ENCODE measurements at regions not wholly inside any gene's neighbourhood (a gene's known extent, or its start where the extent isn't known, plus 50 kb on each side); places are given as distances from the start of the nearest gene placed in this dataset.

GRCh38 chr18:980586-980985 lies 75.9 kb downstream of the ADCYAP1 start:
- Histone ChIP-seq H3K27ac (ENCODE audit: low read length) (no peak overlapping the region), H3K27me3 (ENCODE audit: insufficient read depth, low read length, poor library complexity) (no peaks in the 10 kb centered on the region), H3K9ac (ENCODE audit: low read depth, low read length) (no peak overlapping the region), H3K79me2 (ENCODE audit: insufficient read depth, low read length) (no peaks in the 10 kb centered on the region), H3K9me3 (ENCODE audit: insufficient read depth, low read length, severe bottlenecking) (no peaks in the 10 kb centered on the region), H2AFZ (ENCODE audit: low read depth, low read length) (no peak overlapping the region), H3K36me3 (ENCODE audit: insufficient read depth, low read length) (no peaks in the 10 kb centered on the region), H4K20me1 (ENCODE audit: insufficient read depth, low read length) (no peaks in the 10 kb centered on the region), H3K4me2 (ENCODE audit: insufficient read depth, low read length) (no peak overlapping the region), H3K4me1 (ENCODE audit: insufficient read depth, low read length) (no peaks in the 10 kb centered on the region), H3K4me3 (ENCODE audit: low read depth in 1 of 2, low read length in 2 of 2) (no peak overlapping the region)
- ATAC-seq (ENCODE audit: insufficient read depth, low read depth) (no peak), DNase-seq (no peak)
- TF ChIP-seq CTCF (IDR thresholded peaks at IDR 0.05; ENCODE audit: borderline replicate concordance, extremely low read depth, low read length, poor library complexity, severe bottlenecking), result no peak
- TF ChIP-seq EZH2 (IDR thresholded peaks at IDR 0.05; ENCODE audit: borderline replicate concordance, low read depth, low read length, severe bottlenecking), result no peak

GRCh38 chr18:984004-984403 lies 79.3 kb downstream of the ADCYAP1 start:
- Histone ChIP-seq H3K4me3 (ENCODE audit: low read depth in 1 of 2, low read length in 2 of 2) (no peak overlapping the region), H3K27ac (ENCODE audit: low read length) (no peak overlapping the region), H2AFZ (ENCODE audit: low read depth, low read length) (no peak overlapping the region), H3K9ac (ENCODE audit: low read depth, low read length) (no peak overlapping the region), H3K4me2 (ENCODE audit: insufficient read depth, low read length) (no peak overlapping the region), H3K4me1 (ENCODE audit: insufficient read depth, low read length) (no peaks in the 10 kb centered on the region), H3K79me2 (ENCODE audit: insufficient read depth, low read length) (no peaks in the 10 kb centered on the region), H3K36me3 (ENCODE audit: insufficient read depth, low read length) (no peaks in the 10 kb centered on the region), H3K9me3 (ENCODE audit: insufficient read depth, low read length, severe bottlenecking) (no peaks in the 10 kb centered on the region), H3K27me3 (ENCODE audit: insufficient read depth, low read length, poor library complexity) (no peaks in the 10 kb centered on the region), H4K20me1 (ENCODE audit: insufficient read depth, low read length) (no peaks in the 10 kb centered on the region)
- no peak for DNase-seq
- no peak for ATAC-seq (ENCODE audit: insufficient read depth, low read depth)
- TF ChIP-seq EZH2 (IDR thresholded peaks at IDR 0.05; ENCODE audit: borderline replicate concordance, low read depth, low read length, severe bottlenecking) (no peak), CTCF (IDR thresholded peaks at IDR 0.05; ENCODE audit: borderline replicate concordance, extremely low read depth, low read length, poor library complexity, severe bottlenecking) (no peak)

GRCh38 chr18:985212-985661 lies 80.6 kb downstream of the ADCYAP1 start:
- H3K4me2 ChIP-seq (ENCODE audit: insufficient read depth, low read length), result no peak overlapping the region
- H3K79me2 ChIP-seq (ENCODE audit: insufficient read depth, low read length), result no peaks in the 10 kb centered on the region
- no peak overlapping the region for H2AFZ ChIP-seq (ENCODE audit: low read depth, low read length)
- H3K4me1 ChIP-seq (ENCODE audit: insufficient read depth, low read length), result no peaks in the 10 kb centered on the region
- no peak overlapping the region for H3K9ac ChIP-seq (ENCODE audit: low read depth, low read length)
- TF ChIP-seq CTCF (IDR thresholded peaks at IDR 0.05; ENCODE audit: borderline replicate concordance, extremely low read depth, low read length, poor library complexity, severe bottlenecking) (no peak), EZH2 (IDR thresholded peaks at IDR 0.05; ENCODE audit: borderline replicate concordance, low read depth, low read length, severe bottlenecking) (no peak)
- no peaks in the 10 kb centered on the region for H3K9me3 ChIP-seq (ENCODE audit: insufficient read depth, low read length, severe bottlenecking)
- no peaks in the 10 kb centered on the region for H4K20me1 ChIP-seq (ENCODE audit: insufficient read depth, low read length)
- ATAC-seq (ENCODE audit: insufficient read depth, low read depth) (no peak), DNase-seq (no peak)
- no peak overlapping the region for H3K27ac ChIP-seq (ENCODE audit: low read length)
- no peaks in the 10 kb centered on the region for H3K27me3 ChIP-seq (ENCODE audit: insufficient read depth, low read length, poor library complexity)
- no peaks in the 10 kb centered on the region for H3K36me3 ChIP-seq (ENCODE audit: insufficient read depth, low read length)
- no peak overlapping the region for H3K4me3 ChIP-seq (ENCODE audit: low read depth in 1 of 2, low read length in 2 of 2)

- Histone ChIP-seq H3K79me2 (ENCODE audit: insufficient read depth, low read length) (no peaks in the 10 kb centered on the region), H4K20me1 (ENCODE audit: insufficient read depth, low read length) (no peaks in the 10 kb centered on the region), H2AFZ (ENCODE audit: low read depth, low read length) (no peak overlapping the region), H3K27ac (ENCODE audit: low read length) (no peak overlapping the region), H3K4me1 (ENCODE audit: insufficient read depth, low read length) (no peaks in the 10 kb centered on the region), H3K9ac (ENCODE audit: low read depth, low read length) (no peak overlapping the region), H3K4me2 (ENCODE audit: insufficient read depth, low read length) (no peak overlapping the region), H3K4me3 (ENCODE audit: low read depth in 1 of 2, low read length in 2 of 2) (no peak overlapping the region), H3K9me3 (ENCODE audit: insufficient read depth, low read length, severe bottlenecking) (no peaks in the 10 kb centered on the region), H3K27me3 (ENCODE audit: insufficient read depth, low read length, poor library complexity) (no peaks in the 10 kb centered on the region), H3K36me3 (ENCODE audit: insufficient read depth, low read length) (no peaks in the 10 kb centered on the region)
- DNase-seq, result no peak
- ATAC-seq (ENCODE audit: insufficient read depth, low read depth), result no peak
- no peak for TF ChIP-seq EZH2 (IDR thresholded peaks at IDR 0.05; ENCODE audit: borderline replicate concordance, low read depth, low read length, severe bottlenecking)
- no peak for TF ChIP-seq CTCF (IDR thresholded peaks at IDR 0.05; ENCODE audit: borderline replicate concordance, extremely low read depth, low read length, poor library complexity, severe bottlenecking)
Measured at GRCh38 chr18:986051-986450, 81.4 kb downstream of the ADCYAP1 start.

All from DND-41 (cell line).